HG03045 (cell line): ENCODE measurements at regions not wholly inside any gene's neighbourhood (a gene's known extent, or its start where the extent isn't known, plus 50 kb on each side); places are given as distances from the start of the nearest gene placed in this dataset.

ENCODE experiments used
- ATAC-seq: cut with Tn5 transposase; IDR thresholded peaks from one replicate; pipeline ENCODE4 v1.9.1; 2021; ENCODE audit warnings: mild to moderate bottlenecking, moderate library complexity; ENCODE audit not compliant: unreplicated experiment

DNA sequence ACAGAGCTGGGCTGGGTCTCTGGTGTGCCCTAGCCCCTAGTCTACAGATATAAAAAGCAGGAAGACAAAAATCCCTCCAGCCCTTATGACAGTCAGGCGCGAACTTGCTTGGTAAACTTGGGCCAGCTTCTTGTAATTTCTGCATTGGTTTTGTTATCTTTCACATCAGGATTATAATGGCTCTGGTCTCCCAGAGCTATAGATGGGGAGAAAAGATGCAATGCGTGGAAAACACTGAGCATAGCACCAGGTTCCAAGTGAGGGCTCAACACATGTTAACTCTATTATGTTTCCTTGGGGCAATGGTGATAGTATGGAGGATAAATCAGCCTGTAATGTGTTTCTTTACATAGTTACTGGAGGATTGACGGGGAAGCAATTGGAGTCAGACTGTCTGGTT is 246.8 kb upstream of the KCNG1 start:
- no peak for ATAC-seq

DNA sequence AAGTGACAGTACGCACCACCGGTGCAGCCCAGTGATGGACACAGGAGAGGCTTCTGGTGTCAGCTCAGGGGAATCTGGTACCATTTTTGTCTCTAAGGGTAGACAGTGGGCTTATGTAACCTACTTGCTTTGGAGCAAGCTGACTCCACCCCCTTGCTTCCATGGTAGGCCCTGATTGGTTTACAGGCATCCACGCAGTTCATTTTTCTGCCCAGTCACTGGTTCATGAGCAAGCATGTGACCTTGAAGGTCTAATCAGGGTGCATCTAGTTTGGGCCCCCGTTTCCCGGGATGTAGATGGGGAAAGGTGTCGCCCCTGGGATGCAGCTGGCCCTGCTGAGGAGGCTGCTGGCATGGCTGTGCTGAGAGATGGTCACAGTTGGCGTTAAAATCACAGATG is 244.8 kb upstream of the KCNG1 start:
- no peak for ATAC-seq

- no peak for ATAC-seq
Observed at GRCh38 chr20:51266353-51266752, 243.4 kb upstream of the KCNG1 start.

DNA sequence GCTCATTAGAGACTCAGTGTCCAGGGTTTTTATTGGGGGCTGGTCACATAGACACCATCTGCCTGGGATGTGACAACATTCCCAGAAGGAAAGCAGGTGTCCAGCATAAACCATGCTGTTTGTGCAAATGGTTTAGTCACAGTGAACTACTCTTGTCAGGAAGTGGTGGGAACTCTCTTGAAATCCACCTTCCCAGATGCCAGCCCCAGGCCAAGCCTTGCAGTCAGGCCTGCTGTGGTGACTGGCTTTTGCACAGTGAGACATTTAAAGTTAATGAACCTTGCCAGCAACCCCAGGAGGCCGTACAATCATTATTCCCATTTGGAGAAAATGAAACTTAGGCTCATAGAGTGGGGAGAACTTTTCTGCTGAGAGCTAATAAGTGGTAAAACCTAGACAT is 242.5 kb upstream of the KCNG1 start:
- no peak for ATAC-seq

- ATAC-seq: no peak
Observed at GRCh38 chr20:51262240-51262639, 239.3 kb upstream of the KCNG1 start.

DNA sequence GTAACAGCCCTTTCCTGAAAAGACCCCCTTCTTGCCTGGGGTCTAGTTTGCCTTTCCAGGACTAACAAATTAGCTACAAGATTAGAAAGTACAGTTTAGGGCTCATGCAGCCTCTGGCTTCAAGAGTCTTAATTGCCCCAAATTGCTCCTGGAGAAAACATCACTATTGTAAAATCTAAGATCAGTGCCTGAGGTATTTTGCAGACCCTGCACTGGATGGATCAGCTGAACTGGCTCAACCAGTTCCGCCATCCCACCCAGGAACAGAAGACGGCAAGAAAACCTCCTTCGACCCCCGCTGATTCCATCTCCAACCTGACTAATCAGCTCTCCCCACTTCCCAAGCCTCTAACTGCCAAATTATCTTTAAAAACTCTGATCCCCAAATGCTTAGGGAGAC is 236.5 kb upstream of the KCNG1 start:
- no peak for ATAC-seq

GRCh38 chr20:51258582-51259165 is 235.8 kb upstream of the KCNG1 start:
- ATAC-seq: no peak

DNA sequence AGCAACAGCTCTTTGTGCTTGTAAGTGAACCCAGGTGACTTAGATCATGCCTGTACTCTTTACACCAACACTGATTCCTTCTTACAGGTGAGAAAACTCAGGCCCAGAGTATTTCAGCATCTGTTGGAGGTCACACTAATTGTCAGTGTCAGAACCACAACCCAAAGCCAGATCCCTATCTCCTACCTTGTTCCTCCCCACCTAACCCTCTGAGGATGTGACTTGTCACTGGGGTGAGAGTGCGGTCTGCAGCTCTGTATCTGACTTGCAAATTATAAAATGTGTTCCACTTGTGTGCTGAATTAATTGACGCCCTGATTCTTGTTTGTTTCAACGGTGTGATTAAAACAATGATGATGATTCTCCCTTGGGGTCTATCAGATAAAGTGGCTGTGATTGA is 232.5 kb upstream of the KCNG1 start:
- ATAC-seq: no peak

DNA sequence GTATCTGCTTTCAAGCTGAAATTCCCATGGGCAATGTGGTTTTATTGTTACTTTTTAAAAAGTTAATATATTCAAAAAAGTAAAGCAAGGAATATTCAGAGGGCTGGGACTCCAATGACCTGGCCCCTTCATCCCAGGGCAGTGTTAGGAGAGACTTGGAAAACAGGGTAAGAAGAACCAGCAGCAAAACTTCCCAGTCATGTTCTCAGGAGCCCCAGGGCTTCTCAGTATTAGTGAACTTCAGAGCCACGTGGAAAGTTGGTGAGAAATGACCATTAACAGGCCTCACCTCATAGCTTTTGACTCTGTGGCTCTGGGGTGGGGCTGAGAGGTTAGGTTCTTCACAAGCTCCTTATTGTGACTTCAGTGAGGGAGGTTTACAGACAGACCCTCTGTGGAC is 230.4 kb upstream of the KCNG1 start:
- no peak for ATAC-seq

GRCh38 chr20:51249781-51250180 is 226.9 kb upstream of the KCNG1 start:
- no peak for ATAC-seq

GRCh38 chr20:51249215-51249614 is 226.3 kb upstream of the KCNG1 start:
- ATAC-seq: no peak

- ATAC-seq: no peak
Observed at GRCh38 chr20:51244466-51244865, 221.6 kb upstream of the KCNG1 start.

DNA sequence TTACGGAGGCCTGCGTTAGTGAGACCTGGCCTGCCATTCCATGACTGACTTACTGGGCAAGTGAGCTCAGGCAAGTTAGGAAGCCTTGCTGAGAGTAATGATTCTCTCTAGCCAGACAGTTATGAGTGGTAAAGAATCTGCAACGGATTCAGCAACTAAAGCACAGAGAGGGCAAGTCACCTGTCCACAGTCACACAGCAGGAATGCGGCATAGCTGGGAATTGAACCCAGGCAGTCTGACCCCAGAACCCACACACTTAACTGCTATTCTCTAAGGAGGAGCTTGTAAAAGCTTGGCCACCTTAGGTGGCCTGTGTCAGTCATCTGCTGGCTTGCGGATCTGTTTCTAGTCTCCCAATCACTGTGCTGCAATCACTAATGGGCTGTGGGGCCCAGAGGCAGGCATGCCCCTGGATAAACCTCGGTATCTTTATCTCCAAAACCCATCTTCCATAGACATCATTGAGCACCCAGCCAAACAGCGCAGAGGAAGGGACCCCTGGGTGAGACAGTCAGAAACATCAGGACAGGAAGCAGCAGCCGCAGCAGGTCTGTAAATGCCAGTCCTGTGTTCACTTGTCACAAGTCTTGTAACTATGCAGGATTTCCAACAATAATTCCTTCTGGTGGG is 215.9 kb upstream of the KCNG1 start:
- no peak for ATAC-seq

GRCh38 chr20:51237791-51238190 is 214.9 kb upstream of the KCNG1 start:
- ATAC-seq: no peak

DNA sequence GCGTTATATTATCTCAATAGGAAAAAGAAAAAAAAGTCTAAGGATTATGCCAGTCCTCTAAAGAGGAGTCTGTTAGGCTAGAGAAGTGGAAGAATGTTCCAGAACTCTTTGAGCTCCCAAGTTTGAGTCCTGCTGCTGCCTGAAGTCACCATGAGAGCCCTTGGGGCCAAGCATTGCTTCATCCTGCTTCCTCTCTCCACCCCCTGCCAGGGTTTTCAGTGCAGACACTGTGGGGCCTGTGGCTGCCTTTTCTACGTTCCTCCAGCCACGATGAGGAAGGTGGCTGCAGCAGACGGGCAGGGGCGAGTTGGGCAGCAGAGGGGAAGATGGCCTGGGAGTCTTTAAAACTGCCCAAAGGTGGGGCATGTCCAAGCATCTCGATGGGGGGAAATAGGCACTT is 214.4 kb upstream of the KCNG1 start:
- ATAC-seq: no peak

- no peak for ATAC-seq
Observed at GRCh38 chr20:51236421-51236820, 213.5 kb upstream of the KCNG1 start.

GRCh38 chr20:51233345-51233744 is 210.4 kb upstream of the KCNG1 start:
- ATAC-seq: no peak

GRCh38 chr20:51230727-51231126 is 207.8 kb upstream of the KCNG1 start:
- no peak for ATAC-seq

DNA sequence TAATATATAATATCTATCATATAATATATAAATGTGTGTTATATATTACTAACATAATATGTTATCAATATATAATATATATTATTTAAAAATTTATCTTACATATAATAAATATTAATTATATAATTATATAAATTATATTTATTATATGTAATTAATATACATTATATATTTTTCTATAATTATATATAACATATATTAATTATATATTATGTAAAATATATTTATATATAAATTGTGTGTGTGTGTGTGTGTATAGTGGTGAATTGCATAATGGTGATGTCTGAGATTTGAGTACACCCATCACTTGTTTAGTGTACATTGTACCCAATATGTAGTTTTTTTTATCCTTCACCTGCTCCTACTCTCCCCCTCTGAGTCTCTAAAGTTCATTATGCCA is 205.9 kb upstream of the KCNG1 start:
- no peak for ATAC-seq

GRCh38 chr20:51227744-51228143 is 204.8 kb upstream of the KCNG1 start:
- no peak for ATAC-seq

DNA sequence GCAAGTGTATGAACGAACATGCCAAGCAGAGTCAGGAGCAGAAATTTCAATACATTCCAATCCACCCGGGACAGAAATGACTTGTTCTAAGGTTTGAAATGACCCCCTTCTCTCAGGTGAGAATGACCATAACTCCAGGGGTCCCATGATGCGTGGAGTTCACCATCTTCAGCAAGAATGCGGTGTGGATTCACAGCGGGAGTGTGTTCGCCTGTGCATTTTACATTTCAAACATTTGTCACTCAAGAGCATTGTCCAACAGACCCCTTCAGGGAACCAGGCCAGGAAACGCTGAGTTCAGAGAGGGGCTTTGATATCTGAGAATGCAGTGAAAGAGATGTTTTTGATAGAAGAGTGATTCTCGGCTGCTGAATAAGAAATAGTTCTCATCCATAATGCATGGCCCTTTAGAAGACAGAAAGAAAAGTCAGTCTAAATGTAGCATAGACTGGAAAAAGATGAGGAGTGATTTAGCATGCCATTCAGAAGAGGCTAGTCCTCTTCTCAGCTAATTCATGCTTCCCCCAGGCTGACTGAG is 200.3 kb upstream of the KCNG1 start:
- no peak for ATAC-seq

- no peak for ATAC-seq
Observed at GRCh38 chr20:51221791-51222408, 199.0 kb upstream of the KCNG1 start.
